ENCODE measurements at regions not wholly inside any gene's neighbourhood (a gene's known extent, or its start where the extent isn't known, plus 50 kb on each side); places are given as distances from the start of the nearest gene placed in this dataset.
"Not testable (repeated sequence)": the region's sequence is repeated elsewhere in the genome, so short reads cannot be mapped to it uniquely, and the experiment has no call there.

DNA sequence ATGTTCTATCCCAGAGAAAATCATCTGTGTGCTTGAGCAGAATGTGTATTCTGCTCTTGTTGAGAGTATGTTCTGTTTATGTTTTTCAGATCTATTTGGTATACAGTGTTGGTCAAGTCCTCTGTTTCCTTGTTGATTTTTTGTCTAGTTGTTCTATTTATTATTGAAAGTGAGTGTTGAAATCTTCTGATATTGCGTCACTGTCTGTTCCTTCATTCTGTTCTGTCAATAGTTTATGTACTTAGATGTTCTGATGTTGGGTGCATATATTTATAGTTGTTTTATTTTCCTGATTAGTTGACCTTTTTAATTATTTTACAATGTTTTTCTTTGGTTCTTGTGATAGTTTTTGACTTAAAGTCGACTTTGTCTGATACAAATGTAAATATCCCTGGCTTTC lies 458.7 kb upstream of the HSF2 start:
- TF ChIP-seq, protein P1, sequence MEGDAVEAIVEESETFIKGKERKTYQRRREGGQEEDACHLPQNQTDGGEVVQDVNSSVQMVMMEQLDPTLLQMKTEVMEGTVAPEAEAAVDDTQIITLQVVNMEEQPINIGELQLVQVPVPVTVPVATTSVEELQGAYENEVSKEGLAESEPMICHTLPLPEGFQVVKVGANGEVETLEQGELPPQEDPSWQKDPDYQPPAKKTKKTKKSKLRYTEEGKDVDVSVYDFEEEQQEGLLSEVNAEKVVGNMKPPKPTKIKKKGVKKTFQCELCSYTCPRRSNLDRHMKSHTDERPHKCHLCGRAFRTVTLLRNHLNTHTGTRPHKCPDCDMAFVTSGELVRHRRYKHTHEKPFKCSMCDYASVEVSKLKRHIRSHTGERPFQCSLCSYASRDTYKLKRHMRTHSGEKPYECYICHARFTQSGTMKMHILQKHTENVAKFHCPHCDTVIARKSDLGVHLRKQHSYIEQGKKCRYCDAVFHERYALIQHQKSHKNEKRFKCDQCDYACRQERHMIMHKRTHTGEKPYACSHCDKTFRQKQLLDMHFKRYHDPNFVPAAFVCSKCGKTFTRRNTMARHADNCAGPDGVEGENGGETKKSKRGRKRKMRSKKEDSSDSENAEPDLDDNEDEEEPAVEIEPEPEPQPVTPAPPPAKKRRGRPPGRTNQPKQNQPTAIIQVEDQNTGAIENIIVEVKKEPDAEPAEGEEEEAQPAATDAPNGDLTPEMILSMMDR (IDR thresholded peaks at IDR 0.05): no peak
- DNase-seq (ENCODE audit: low spot score) (no peak), ATAC-seq (ENCODE audit: low FRiP score) (no peak)

DNA sequence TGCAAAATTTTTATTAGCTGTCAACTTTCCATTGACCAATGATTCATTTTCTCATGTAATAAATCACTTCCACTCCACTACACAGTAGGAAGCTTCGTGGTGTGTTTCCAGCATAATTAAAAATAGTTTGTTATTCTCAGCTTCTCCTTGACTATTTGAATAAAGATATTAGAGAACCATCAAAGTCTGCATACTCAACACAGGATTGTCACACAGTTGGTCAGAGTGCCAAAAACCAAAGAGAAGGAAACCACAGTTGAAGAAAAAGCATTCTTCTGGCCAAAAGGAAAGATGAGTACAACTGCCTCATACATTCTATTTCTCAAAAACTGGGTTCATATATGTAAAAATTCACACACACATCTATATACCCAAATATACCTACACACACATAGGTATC lies 455.1 kb upstream of the HSF2 start:
- TF ChIP-seq, protein P1 (IDR thresholded peaks at IDR 0.05): no peak
- DNase-seq (ENCODE audit: low spot score): no peak
- no peak for ATAC-seq (ENCODE audit: low FRiP score)

DNA sequence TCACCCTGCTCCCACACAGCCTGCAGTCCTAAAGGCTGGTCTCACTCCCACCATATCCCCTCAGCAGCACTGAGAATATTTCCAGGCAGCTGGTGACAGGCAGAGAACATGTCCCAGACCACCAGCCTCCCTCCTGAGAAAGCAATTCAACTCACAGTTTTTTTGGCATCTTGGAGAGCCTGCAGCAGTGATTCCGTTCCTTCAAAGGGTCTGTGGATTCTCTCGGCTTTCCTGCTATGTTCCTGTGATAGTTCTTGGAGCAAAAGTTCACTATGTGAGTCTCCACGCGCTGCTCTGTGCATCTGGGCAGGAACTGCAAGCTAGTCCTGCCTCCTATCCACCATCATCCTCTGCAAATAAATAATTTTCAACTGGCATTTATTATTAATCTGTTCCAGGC lies 448.3 kb upstream of the HSF2 start:
- TF ChIP-seq, protein P1 (IDR thresholded peaks at IDR 0.05): no peak
- ATAC-seq (ENCODE audit: low FRiP score): no peak
- DNase-seq (ENCODE audit: low spot score): no peak

DNA sequence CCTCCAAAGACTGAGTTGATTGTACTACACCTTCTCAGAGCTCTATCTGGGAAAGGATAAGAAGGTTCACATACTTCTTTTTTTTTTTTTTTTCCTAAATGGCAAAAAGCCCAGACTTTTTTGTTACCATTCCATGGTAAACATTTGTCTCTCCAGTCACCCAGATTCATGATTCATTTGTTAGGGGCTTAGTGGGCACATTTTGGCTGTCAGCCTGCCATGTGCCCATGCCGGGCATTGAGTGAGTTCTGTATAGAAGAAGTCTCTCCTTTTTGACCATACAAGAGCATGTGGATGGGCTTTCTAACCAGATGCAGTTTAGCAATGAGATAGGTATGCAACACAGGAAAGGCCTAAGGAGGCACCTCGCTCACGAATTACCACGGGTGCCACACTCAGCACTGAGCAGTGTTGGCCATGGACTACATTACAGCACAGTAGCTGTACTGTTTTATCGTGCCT lies 447.5 kb upstream of the HSF2 start:
- ATAC-seq (ENCODE audit: low FRiP score) (no peak), DNase-seq (ENCODE audit: low spot score) (no peak)
- TF ChIP-seq, protein P1 (IDR thresholded peaks at IDR 0.05): no peak

DNA sequence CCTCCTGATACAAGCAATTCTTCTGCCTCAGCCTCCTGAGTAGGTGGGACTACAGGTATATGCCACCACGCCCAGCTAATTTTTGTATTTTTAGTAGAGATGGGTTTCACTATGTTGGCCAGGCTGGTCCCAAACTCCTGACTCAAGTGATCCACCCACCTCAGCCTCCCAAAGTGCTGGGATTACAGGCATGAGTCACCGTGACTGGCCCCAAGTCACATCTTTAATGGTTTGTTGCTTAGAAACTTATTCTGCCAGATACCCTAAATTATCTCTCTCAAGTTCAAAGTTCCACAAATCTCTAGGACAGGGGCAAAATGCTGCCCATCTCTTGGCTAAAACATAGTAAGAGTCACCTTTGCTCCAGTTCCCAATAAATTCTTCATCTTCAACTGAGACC lies 444.1 kb upstream of the HSF2 start:
- not testable (repeated sequence) for ATAC-seq (ENCODE audit: low FRiP score); DNase-seq (ENCODE audit: low spot score)

DNA sequence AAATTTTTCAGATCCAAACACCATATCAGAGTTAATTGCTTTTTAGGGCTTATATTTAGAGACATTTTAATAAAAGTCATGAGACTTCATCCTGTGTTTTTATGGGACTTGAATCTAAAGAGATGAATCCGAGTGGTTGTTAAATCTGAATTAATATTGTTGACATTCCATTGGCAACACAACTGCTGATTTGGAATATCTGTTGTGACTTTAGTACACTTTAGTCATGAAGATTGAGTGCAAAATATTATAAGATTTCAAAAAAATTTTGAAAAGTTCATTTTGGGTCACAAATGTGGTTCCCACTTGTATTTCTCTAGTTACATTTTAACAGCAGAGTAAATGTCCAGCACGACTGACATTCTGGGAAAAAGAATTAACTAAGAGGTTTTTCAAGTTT lies 442.7 kb upstream of the HSF2 start:
- TF ChIP-seq, protein P1 (IDR thresholded peaks at IDR 0.05): no peak
- DNase-seq (ENCODE audit: low spot score): no peak
- no peak for ATAC-seq (ENCODE audit: low FRiP score)

DNA sequence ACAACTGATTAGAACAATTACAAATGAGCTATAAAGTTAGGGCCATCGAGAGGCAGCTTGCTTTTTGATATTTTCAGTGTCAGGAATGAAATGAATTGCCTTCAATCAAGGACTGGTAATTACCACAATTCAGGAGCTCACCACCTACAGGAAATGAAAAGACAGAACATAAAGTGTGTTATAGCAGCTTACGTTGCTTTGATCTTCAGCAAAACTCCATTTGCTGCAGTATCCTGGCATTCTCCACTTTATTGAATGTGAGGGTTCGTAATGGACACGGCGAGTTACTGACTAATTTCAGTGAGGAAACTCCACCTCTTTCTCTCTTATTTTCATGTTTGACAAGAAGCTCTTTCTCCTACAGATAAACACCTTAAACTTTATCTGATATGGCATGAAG lies 440.0 kb upstream of the HSF2 start:
- DNase-seq (ENCODE audit: low spot score): no peak
- no peak for ATAC-seq (ENCODE audit: low FRiP score)
- TF ChIP-seq, protein P1 (IDR thresholded peaks at IDR 0.05): no peak

DNA sequence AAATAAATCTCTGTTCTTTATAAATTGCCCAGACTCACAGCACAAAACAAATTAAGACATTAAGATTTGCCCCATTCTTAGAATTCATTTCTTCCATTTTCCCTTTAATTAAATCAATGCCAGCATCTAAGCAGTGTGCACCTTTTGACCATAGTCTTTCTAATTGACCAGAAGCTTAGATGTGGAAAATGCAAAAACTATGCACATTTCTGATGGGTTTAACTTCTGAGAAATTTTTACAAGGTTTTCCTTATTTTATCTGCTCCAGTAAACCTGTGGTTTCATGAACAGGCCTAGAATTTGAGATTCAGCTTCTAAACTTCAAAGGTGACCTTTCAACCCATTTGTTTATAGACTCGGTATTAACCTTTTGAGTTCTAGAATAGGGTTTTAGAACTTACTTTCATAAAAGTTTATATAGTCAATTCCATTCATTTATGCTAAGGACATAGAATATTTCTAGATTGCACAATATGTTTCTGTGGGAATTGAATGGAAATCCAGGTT lies 437.8 kb upstream of the HSF2 start:
- DNase-seq (ENCODE audit: low spot score) (no peak), ATAC-seq (ENCODE audit: low FRiP score) (no peak)
- TF ChIP-seq, protein P1 (IDR thresholded peaks at IDR 0.05): no peak

Data from omental fat pad (tissue), 3 donors.